Stimulated activated CD4-positive, alpha-beta T cell treated with anti-CD3 and anti-CD28 coated beads, Interleukin-1b, Interleukin-23, amount 100 ng/mL, for 1 hour (primary cell): ENCODE measurements at regions not wholly inside any gene's neighbourhood (a gene's known extent, or its start where the extent isn't known, plus 50 kb on each side); places are given as distances from the start of the nearest gene placed in this dataset.

Experiments used
- DNase-seq, 2 donors: peaks; one replicate each; pipeline ENCODE4 v3.0.0-alpha.2; 2020; ENCODE audit warnings: low read depth in 2 of 2

GRCh38 chr11:109554951-109555350 is 133.0 kb downstream of the C11orf87 start:
- DNase-seq: no peak

GRCh38 chr11:109564241-109564640 is 142.3 kb downstream of the C11orf87 start:
- DNase-seq: no peak

- no peak for DNase-seq
These were observed 160.5 kb downstream of the C11orf87 start for GRCh38 chr11:109582470-109582869.

GRCh38 chr11:109584001-109584972 is 162.3 kb downstream of the C11orf87 start:
- no peak for DNase-seq

- DNase-seq: no peak
These were observed 164.8 kb downstream of the C11orf87 start for GRCh38 chr11:109586789-109587188.

GRCh38 chr11:109590782-109591181 is 168.8 kb downstream of the C11orf87 start:
- DNase-seq: no peak

GRCh38 chr11:109597336-109597735 is 175.3 kb downstream of the C11orf87 start:
- DNase-seq: no peak

- DNase-seq: no peak
These were observed 182.8 kb downstream of the C11orf87 start for GRCh38 chr11:109604481-109605400.

- no peak for DNase-seq
These were observed 184.3 kb downstream of the C11orf87 start for GRCh38 chr11:109606256-109606655.

GRCh38 chr11:109609454-109610185 is 187.6 kb downstream of the C11orf87 start:
- DNase-seq: no peak

GRCh38 chr11:109612496-109612895 is 190.5 kb downstream of the C11orf87 start:
- DNase-seq: no peak

GRCh38 chr11:109619498-109619897 is 197.5 kb downstream of the C11orf87 start:
- no peak for DNase-seq

- DNase-seq: no peak
These were observed 207.7 kb downstream of the C11orf87 start for GRCh38 chr11:109629734-109630133.

- no peak for DNase-seq
These were observed 219.6 kb downstream of the C11orf87 start for GRCh38 chr11:109641549-109641948.

- DNase-seq: no peak
These were observed 222.2 kb downstream of the C11orf87 start for GRCh38 chr11:109644152-109644551.

GRCh38 chr11:109648804-109649203 is 226.8 kb downstream of the C11orf87 start:
- DNase-seq: no peak

GRCh38 chr11:109654091-109654490 is 232.1 kb downstream of the C11orf87 start:
- no peak for DNase-seq

GRCh38 chr11:109658190-109658589 is 236.2 kb downstream of the C11orf87 start:
- no peak for DNase-seq

GRCh38 chr11:109667719-109668118 is 245.7 kb downstream of the C11orf87 start:
- no peak for DNase-seq

GRCh38 chr11:109668973-109669634 is 247.1 kb downstream of the C11orf87 start:
- DNase-seq: no peak

- DNase-seq: no peak
These were observed 255.2 kb downstream of the C11orf87 start for GRCh38 chr11:109677231-109677630.
